Thyroid gland (tissue), 4 donors: ENCODE measurements at regions not wholly inside any gene's neighbourhood (a gene's known extent, or its start where the extent isn't known, plus 50 kb on each side); places are given as distances from the start of the nearest gene placed in this dataset.

ENCODE experiments used
- CTCF ChIP-seq, 6 experiments: fragments of 200-600 bp in 3 of 6; fragments of 450-650 bp in 3 of 6; sonication (generic) in 3 of 6; IDR thresholded peaks; one replicate each; pipeline ENCODE4 v1.5.1; 2016 to 2019; ENCODE audit warnings: antibody characterized with exemption in 6 of 6, mild to moderate bottlenecking in 2 of 6, inconsistent platforms in 1 of 6, moderate library complexity in 1 of 6
- POLR2A ChIP-seq, 2 donors: fragments of 450-650 bp; IDR thresholded peaks; one replicate each; pipeline ENCODE4 v1.6.1; 2017; ENCODE audit warnings: antibody characterized with exemption in 2 of 2, mild to moderate bottlenecking in 2 of 2, moderate library complexity in 1 of 2

- TF ChIP-seq CTCF (IDR thresholded peaks at IDR 0.05) (no peak), POLR2A (IDR thresholded peaks at IDR 0.05) (no peak)
Observed at GRCh38 chr18:65206551-65207260, 544.1 kb upstream of the CDH7 start.
